Hepatocyte (in vitro differentiated cells): ENCODE measurements at regions not wholly inside any gene's neighbourhood (a gene's known extent, or its start where the extent isn't known, plus 50 kb on each side); places are given as distances from the start of the nearest gene placed in this dataset.

Source experiments
- CTCF ChIP-seq: fragments of 200-600 bp; sonication (generic); IDR thresholded peaks from 2 replicates; pipeline ENCODE4 v1.5.1; 2016; ENCODE audit warnings: antibody characterized with exemption, mild to moderate bottlenecking; ENCODE audit not compliant: poor library complexity
- EZH2 ChIP-seq: fragments of 200-600 bp; sonication (generic); IDR thresholded peaks from 2 replicates; pipeline ENCODE4 v1.6.1; 2016; ENCODE audit warnings: antibody characterized with exemption, mild to moderate bottlenecking, borderline replicate concordance
- EZH2phosphoT487 ChIP-seq: fragments of 200-600 bp; sonication (generic); IDR thresholded peaks from one replicate; pipeline ENCODE4 v1.6.1; 2018; ENCODE audit warnings: antibody characterized with exemption, mild to moderate bottlenecking, low read depth, moderate library complexity; ENCODE audit not compliant: unreplicated experiment, severe bottlenecking

GRCh38 chr3:137385922-137386321 lies 378.2 kb upstream of the SOX14 start:
- TF ChIP-seq CTCF: no peak
- TF ChIP-seq EZH2phosphoT487: no peak
- no peak for TF ChIP-seq EZH2
